CD4-positive, alpha-beta T cell (primary cell): ENCODE measurements at regions not wholly inside any gene's neighbourhood (a gene's known extent, or its start where the extent isn't known, plus 50 kb on each side); places are given as distances from the start of the nearest gene placed in this dataset.

Source experiments
- ATAC-seq: fragments of 200-7000 bp; cut with Tn5 transposase; one replicate; pipeline ENCODE4 v1.10.0; 2022; ENCODE audit warnings: mild to moderate bottlenecking; ENCODE audit not compliant: poor library complexity
- CTCF ChIA-PET: fragments of 350-600 bp; sonication (Branson Sonifier 250); formaldehyde crosslinking; loops from one replicate; lab custom pipeline; 2021; ENCODE audit warnings: antibody characterized with exemption, inconsistent platforms; lab: Charles Lee
- POLR2A ChIA-PET: fragments of 350-600 bp; sonication (Branson Sonifier 250); formaldehyde crosslinking; loops from one replicate; lab custom pipeline; 2021; ENCODE audit warnings: antibody characterized with exemption, inconsistent platforms; lab: Charles Lee
- DNase-seq, 14 experiments: peaks; one replicate each; pipeline ENCODE4 v3.0.0-alpha.2; 2013 to 2020; ENCODE audit warnings: mixed read lengths in 2 of 14
- H3K27ac ChIP-seq, 2 donors: one replicate each; pipeline versions ENCODE4 v1.5.1 to v1.7.0; 2013; ENCODE audit warnings: low read length in 2 of 2, low read depth in 1 of 2, mild to moderate bottlenecking in 1 of 2
- H3K27me3 ChIP-seq, 2 experiments: 1 replicate in 1 of 2; 2 replicates in 1 of 2; pipeline versions ENCODE4 v1.6.1 to v1.7.0; 2013; ENCODE audit warnings: low read length in 2 of 2, control low read depth in 1 of 2, mild to moderate bottlenecking in 1 of 2, moderate library complexity in 1 of 2; ENCODE audit not compliant: insufficient read depth in 2 of 2, control insufficient read depth in 1 of 2
- H3K36me3 ChIP-seq: one replicate; pipeline ENCODE4 v1.6.1; 2013; ENCODE audit warnings: low read length, control low read depth; ENCODE audit not compliant: insufficient read depth
- H3K4me1 ChIP-seq: one replicate; pipeline ENCODE4 v1.6.1; 2013; ENCODE audit warnings: low read length, control low read depth; ENCODE audit not compliant: insufficient read depth
- H3K4me3 ChIP-seq: one replicate; pipeline ENCODE4 v1.5.1; 2013; ENCODE audit warnings: mild to moderate bottlenecking, low read length, moderate library complexity
- H3K9me3 ChIP-seq, 2 experiments: 1 replicate in 1 of 2; 2 replicates in 1 of 2; pipeline versions ENCODE4 v1.6.1 to v1.7.0; 2013; ENCODE audit warnings: low read length in 2 of 2, mild to moderate bottlenecking in 2 of 2, control low read depth in 1 of 2, moderate library complexity in 1 of 2; ENCODE audit not compliant: control insufficient read depth in 1 of 2, insufficient read depth in 1 of 2
- H3K27ac Mint-ChIP-seq: one replicate; pipeline ENCODE4 v1.8.0; 2020; ENCODE audit warnings: mixed read lengths
- H3K27me3 Mint-ChIP-seq: one replicate; pipeline ENCODE4 v1.8.0; 2021; ENCODE audit warnings: mixed read lengths
- H3K36me3 Mint-ChIP-seq: one replicate; pipeline ENCODE4 v1.8.0; 2021; ENCODE audit warnings: low read depth, mixed read lengths
- H3K4me1 Mint-ChIP-seq: one replicate; pipeline ENCODE4 v1.8.0; 2021; ENCODE audit warnings: low read depth, mixed read lengths
- H3K4me3 Mint-ChIP-seq: one replicate; pipeline ENCODE4 v1.8.0; 2020; ENCODE audit warnings: mild to moderate bottlenecking, mixed read lengths
- H3K9me3 Mint-ChIP-seq: one replicate; pipeline ENCODE4 v1.8.0; 2020; ENCODE audit warnings: mixed read lengths
- CTCF ChIP-seq: fragments of 200-600 bp; IDR thresholded peaks from one replicate; pipeline ENCODE4 v1.8.0; 2022; ENCODE audit warnings: antibody characterized with exemption, mild to moderate bottlenecking
- intact Hi-C, 2 experiments: fragments of 100-400 bp; cut with DNase I in 1 of 2; cut with micrococcal nuclease in 1 of 2; formaldehyde crosslinking; loops; one replicate each; pipeline versions ENCODE4 v1.15.1 to v1.9.0; 2023 to 2025; cut with DNase I, micrococcal nuclease

- POLR2A ChIA-PET: no interaction called here
- CTCF ChIA-PET: no interaction called here
- intact Hi-C loops: no loop called here
- Histone ChIP-seq H3K9me3 (peaks cover 0 to 9% of the 10 kb centered on the region in 2 experiments), H3K27me3 (peaks cover 2 to 5% of the 10 kb centered on the region in 2 experiments), H3K4me3 (no peak overlapping the region), H3K4me1 (no peaks in the 10 kb centered on the region), H3K36me3 (no peaks in the 10 kb centered on the region), H3K27ac (no peak overlapping the region)
- Mint-ChIP-seq H3K36me3 (no peaks in the 10 kb centered on the region), H3K4me1 (no peaks in the 10 kb centered on the region), H3K9me3 (no peaks in the 10 kb centered on the region), H3K4me3 (no peak overlapping the region), H3K27ac (no peak overlapping the region), H3K27me3 (peaks cover 54% of the 10 kb centered on the region)
- ATAC-seq (no peak), DNase-seq (no peak)
- no peak for TF ChIP-seq CTCF
These were observed 372.8 kb downstream of the NPHP4 start for GRCh38 chr1:5619469-5619868.

GRCh38 chr1:5617546-5617945 lies 374.7 kb downstream of the NPHP4 start:
- DNase-seq (no peak), ATAC-seq (no peak)
- Mint-ChIP-seq H3K27me3 (peaks cover 64% of the 10 kb centered on the region), H3K27ac (no peak overlapping the region), H3K4me1 (no peaks in the 10 kb centered on the region), H3K9me3 (no peaks in the 10 kb centered on the region), H3K36me3 (no peaks in the 10 kb centered on the region), H3K4me3 (no peak overlapping the region)
- H3K4me3 ChIP-seq: no peak overlapping the region
- H3K9me3 ChIP-seq: peaks cover 0 to 9% of the 10 kb centered on the region in 2 experiments
- peaks cover 5% of the 10 kb centered on the region in 2 experiments for H3K27me3 ChIP-seq
- CTCF ChIA-PET: no interaction called here
- intact Hi-C loops: no loop called here
- H3K36me3 ChIP-seq: no peaks in the 10 kb centered on the region
- H3K27ac ChIP-seq: no peak overlapping the region
- no peak for TF ChIP-seq CTCF
- POLR2A ChIA-PET: no interaction called here
- no peaks in the 10 kb centered on the region for H3K4me1 ChIP-seq

GRCh38 chr1:5617179-5617520 lies 375.1 kb downstream of the NPHP4 start:
- no peaks in the 10 kb centered on the region for H3K4me1 Mint-ChIP-seq
- Histone ChIP-seq H3K27ac (no peak overlapping the region), H3K9me3 (peaks cover 0 to 9% of the 10 kb centered on the region in 2 experiments), H3K4me3 (no peak overlapping the region), H3K4me1 (no peaks in the 10 kb centered on the region), H3K27me3 (peaks cover 5% of the 10 kb centered on the region in 2 experiments), H3K36me3 (no peaks in the 10 kb centered on the region)
- H3K27me3 Mint-ChIP-seq: peaks cover 68% of the 10 kb centered on the region
- intact Hi-C loops: no loop called here
- DNase-seq: no peak
- POLR2A ChIA-PET: no interaction called here
- no peak overlapping the region for H3K4me3 Mint-ChIP-seq
- no peaks in the 10 kb centered on the region for H3K36me3 Mint-ChIP-seq
- CTCF ChIA-PET: no interaction called here
- TF ChIP-seq CTCF: no peak
- H3K9me3 Mint-ChIP-seq: no peaks in the 10 kb centered on the region
- ATAC-seq: no peak
- no peak overlapping the region for H3K27ac Mint-ChIP-seq
